ENCODE measurements at regions not wholly inside any gene's neighbourhood (a gene's known extent, or its start where the extent isn't known, plus 50 kb on each side); places are given as distances from the start of the nearest gene placed in this dataset.
A peak's percentile ranks its signal among the peaks of the same experiment; 100 is the strongest.

- H3K27me3 ChIP-seq (ENCODE audit: insufficient read depth, low read length) = no peaks in the 10 kb centered on the region
- H4K20me1 ChIP-seq (ENCODE audit: insufficient read depth, low read length) = no peaks in the 10 kb centered on the region
- no peak for DNase-seq (ENCODE audit: insufficient read length, low spot score, missing footprints)
- no peak overlapping the region for H3K27ac ChIP-seq (ENCODE audit: low read depth, low read length)
- H3K9me3 ChIP-seq (ENCODE audit: low read depth, low read length) = no peaks in the 10 kb centered on the region
- TF ChIP-seq CTCF (IDR thresholded peaks at IDR 0.05; ENCODE audit: extremely low read depth, low read depth, low read length) = no peak
- peaks cover 13% of the 10 kb centered on the region for H3K4me1 ChIP-seq (ENCODE audit: insufficient read depth, low read length)
- no peak overlapping the region for H2AFZ ChIP-seq (ENCODE audit: low read length)
- no peaks in the 10 kb centered on the region for H3K36me3 ChIP-seq (ENCODE audit: insufficient read depth, low read length)
- H3K4me3 ChIP-seq (ENCODE audit: insufficient read depth, low read length) = no peak overlapping the region
- H3K4me2 ChIP-seq (ENCODE audit: insufficient read depth, low read length) = no peak overlapping the region
- no peaks in the 10 kb centered on the region for H3K79me2 ChIP-seq (ENCODE audit: insufficient read depth, low read length)
These were observed 293.9 kb downstream of the SATB2 start for GRCh38 chr2:199163613-199164458.

GRCh38 chr2:199160677-199161465 is 296.9 kb downstream of the SATB2 start:
- Histone ChIP-seq H3K9me3 (ENCODE audit: low read depth, low read length) (no peaks in the 10 kb centered on the region), H3K27ac (ENCODE audit: low read depth, low read length) (no peak overlapping the region), H3K4me3 (ENCODE audit: insufficient read depth, low read length) (peak overlapping the region; percentile 15), H3K4me1 (ENCODE audit: insufficient read depth, low read length) (peaks cover 13% of the 10 kb centered on the region), H2AFZ (ENCODE audit: low read length) (peak overlapping the region; percentile 26), H3K79me2 (ENCODE audit: insufficient read depth, low read length) (no peaks in the 10 kb centered on the region), H3K4me2 (ENCODE audit: insufficient read depth, low read length) (peak overlapping the region; percentile 26), H3K27me3 (ENCODE audit: insufficient read depth, low read length) (no peaks in the 10 kb centered on the region), H4K20me1 (ENCODE audit: insufficient read depth, low read length) (no peaks in the 10 kb centered on the region), H3K36me3 (ENCODE audit: insufficient read depth, low read length) (no peaks in the 10 kb centered on the region)
- DNase-seq (ENCODE audit: insufficient read length, low spot score, missing footprints) = peak; percentile 4
- no peak for TF ChIP-seq CTCF (IDR thresholded peaks at IDR 0.05; ENCODE audit: extremely low read depth, low read depth, low read length)

GRCh38 chr2:199160081-199160480 is 297.7 kb downstream of the SATB2 start:
- Histone ChIP-seq H4K20me1 (ENCODE audit: insufficient read depth, low read length) (no peaks in the 10 kb centered on the region), H3K27ac (ENCODE audit: low read depth, low read length) (no peak overlapping the region), H2AFZ (ENCODE audit: low read length) (no peak overlapping the region), H3K4me3 (ENCODE audit: insufficient read depth, low read length) (no peak overlapping the region), H3K36me3 (ENCODE audit: insufficient read depth, low read length) (no peaks in the 10 kb centered on the region), H3K4me1 (ENCODE audit: insufficient read depth, low read length) (peaks cover 13% of the 10 kb centered on the region), H3K79me2 (ENCODE audit: insufficient read depth, low read length) (no peaks in the 10 kb centered on the region), H3K4me2 (ENCODE audit: insufficient read depth, low read length) (peak overlapping the region; percentile 26), H3K27me3 (ENCODE audit: insufficient read depth, low read length) (no peaks in the 10 kb centered on the region), H3K9me3 (ENCODE audit: low read depth, low read length) (no peaks in the 10 kb centered on the region)
- no peak for TF ChIP-seq CTCF (IDR thresholded peaks at IDR 0.05; ENCODE audit: extremely low read depth, low read depth, low read length)
- DNase-seq (ENCODE audit: insufficient read length, low spot score, missing footprints) = no peak
